Activated T-cell treated with anti-CD3 and anti-CD28 coated beads for 4 hours (primary cell): ENCODE measurements at regions not wholly inside any gene's neighbourhood (a gene's known extent, or its start where the extent isn't known, plus 50 kb on each side); places are given as distances from the start of the nearest gene placed in this dataset.

Source experiments
- DNase-seq: peaks from one replicate; pipeline ENCODE4 v3.0.0-alpha.2; 2020

GRCh38 chr11:119472856-119473222 is 49.9 kb upstream of the THY1 start:
- no peak for DNase-seq
